Daoy (cell line): ENCODE measurements at regions not wholly inside any gene's neighbourhood (a gene's known extent, or its start where the extent isn't known, plus 50 kb on each side); places are given as distances from the start of the nearest gene placed in this dataset.
"Not testable (repeated sequence)": the region's sequence is repeated elsewhere in the genome, so short reads cannot be mapped to it uniquely, and the experiment has no call there.

Source experiments
- DNase-seq: peaks from one replicate; pipeline ENCODE4 v3.0.0-alpha.2; 2015; ENCODE audit warnings: low read depth

DNA sequence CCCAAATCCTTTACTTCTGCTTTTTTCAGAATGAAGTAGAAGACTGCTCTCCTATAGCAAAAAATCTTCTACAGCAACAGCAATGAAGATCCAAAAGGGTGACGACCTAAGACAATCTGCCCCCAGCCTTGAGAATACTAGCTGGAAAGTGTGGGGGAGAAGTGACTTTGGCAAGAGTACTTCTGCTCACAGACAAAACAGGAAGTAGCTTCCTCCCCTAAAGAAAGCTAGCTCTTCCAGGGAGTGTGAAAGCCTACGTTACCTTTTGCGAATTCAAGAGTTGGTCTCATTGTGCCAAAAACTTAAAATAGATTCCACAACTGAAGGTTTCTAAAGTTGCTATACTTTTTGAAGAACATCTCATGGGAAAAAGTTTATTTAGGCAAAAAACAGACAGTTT lies 1069.2 kb upstream of the CHAC2 start:
- no peak for DNase-seq

DNA sequence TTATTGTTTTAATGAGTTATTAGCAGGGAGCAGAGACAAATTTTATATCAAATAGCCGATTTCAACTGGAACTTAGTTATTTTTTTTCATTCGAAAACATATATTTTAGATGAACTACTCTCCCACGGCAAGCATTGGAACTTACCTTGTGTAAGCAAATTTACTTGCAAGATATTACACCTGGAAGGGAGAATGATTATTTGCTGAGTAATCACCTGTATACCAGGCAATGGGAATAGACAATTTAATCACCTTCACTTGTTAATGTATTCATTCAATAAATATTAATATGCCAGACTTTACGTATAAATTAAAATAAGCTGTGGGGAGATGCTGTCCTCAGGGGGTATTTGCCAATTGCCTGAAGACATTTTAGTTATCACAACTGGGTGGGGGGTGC lies 1069.9 kb upstream of the CHAC2 start:
- DNase-seq: no peak

DNA sequence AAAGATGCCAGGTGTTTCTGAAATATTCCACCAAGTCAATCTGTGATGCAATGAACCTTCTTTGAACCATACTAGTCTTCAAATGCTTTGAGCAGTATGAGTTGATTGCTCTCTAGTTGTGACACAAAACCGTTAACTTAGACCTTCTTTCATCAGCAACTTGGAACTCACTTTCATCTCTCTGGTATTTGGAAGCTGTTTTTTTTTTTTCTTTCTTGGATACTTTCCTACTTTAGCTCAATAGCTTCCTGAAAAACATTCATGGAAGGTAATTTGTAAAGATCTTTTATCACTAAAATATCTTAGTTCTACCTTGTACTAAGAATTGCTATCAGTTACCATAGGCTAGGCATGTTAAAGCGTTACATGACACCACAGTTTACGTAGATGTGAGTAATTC lies 1071.9 kb upstream of the CHAC2 start:
- DNase-seq: no peak

DNA sequence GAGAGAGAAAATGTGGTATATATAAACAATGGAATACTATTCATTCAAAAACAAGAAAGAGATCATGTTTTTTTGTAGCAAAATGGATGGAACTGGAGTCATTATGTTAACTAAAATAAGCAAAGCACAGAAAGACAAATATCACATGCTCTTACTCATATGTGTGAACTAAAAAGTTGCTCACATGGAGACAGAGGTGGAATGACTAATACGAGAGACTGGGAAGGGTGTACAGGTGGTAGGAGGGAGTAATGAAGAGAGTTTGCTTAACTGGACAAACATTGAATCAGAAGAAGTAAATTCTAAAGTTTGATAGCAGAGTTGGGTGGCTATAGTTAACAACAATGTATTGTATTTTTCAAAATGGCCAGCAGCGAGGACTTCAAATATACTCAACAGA lies 1080.7 kb upstream of the CHAC2 start:
- DNase-seq: no peak

DNA sequence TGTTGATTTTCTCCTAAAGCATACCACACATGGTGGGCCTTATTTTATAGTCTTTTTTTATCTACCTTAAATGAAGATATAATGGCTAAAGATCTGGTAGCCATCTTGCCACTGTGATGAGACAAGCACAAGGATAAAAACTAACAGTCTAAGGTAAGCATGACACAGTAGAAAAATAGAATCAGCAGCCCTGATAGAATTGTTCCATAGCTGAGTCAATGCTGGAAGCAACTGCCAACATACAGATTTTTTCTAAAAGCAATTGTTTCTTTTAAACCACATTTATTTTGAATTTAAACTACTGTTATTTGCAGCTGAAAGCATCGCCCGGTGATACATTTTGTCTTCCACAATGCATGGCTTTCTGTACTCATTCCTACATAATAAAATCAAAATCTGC lies 1091.5 kb upstream of the CHAC2 start:
- DNase-seq: no peak

DNA sequence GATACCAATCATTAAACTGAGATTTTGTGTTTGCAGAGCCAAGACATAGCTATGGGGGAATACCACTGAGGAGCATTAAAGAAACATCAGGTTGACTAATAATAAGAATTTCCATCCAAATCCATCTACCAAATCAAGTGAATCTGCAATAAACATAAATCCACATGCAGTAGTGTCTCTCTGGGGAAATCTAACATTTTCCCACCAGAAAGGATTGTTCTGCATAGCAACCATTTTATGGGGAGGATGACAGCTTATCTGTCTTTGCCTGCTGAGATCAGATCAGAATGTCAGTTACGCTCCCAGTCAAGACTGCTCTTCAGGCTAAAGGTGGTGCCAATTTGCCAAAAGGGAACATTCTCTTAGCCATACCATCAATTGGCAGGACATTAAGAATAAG lies 1098.9 kb upstream of the CHAC2 start:
- DNase-seq: no peak

DNA sequence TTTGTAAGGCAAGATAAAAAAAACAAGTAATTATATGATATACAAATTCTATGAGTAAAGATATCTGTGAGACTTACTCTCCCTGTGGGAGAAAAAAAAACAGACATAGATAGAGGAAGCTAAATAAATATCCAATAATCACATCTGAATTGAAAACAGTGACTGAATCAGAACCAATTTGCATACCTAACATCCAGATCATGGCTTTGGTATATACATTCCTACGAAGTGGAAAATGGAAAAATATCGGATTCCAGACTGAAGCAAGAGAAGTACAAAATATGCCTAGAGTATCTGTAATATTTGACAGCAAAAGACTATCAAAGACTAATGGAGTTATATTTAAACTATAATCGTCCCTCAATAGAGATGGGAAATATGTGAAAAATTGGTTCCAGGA lies 1108.1 kb upstream of the CHAC2 start:
- no peak for DNase-seq

DNA sequence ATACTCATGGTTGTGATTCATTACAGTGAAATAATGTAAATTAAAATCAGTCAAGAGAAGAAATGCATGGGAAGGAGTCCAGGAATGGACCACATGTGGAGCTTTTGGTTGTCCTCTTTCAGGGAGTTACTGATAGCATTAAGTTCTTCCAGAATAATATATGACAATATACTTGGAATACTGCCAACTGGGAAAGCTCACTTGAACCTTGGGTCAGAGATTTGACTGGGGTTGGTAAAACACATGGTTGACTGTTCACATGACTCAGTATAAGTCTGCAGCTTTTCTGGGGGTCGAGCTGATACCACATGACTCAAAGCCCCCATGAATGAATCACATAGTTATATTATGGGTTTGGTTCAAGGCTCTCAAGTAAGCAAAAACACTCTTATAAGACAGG lies 1109.0 kb upstream of the CHAC2 start:
- DNase-seq: no peak

DNA sequence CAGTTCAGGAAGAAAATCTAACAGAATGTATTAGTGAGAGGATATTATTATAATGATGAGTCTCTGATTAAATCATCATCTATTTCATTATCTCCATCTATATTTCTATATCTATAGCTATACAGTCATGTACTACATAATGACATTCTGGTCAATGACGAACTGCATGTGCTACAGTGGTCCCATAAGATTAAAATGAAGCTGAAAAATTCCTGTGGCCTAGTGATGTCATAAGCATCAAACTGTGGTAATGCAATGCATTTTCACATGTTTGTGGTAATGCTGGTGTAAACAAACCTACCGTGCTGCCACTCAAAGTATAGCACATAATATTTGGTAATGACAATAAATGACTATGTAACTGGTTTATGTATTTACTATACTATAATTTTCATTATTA lies 1127.9 kb upstream of the CHAC2 start:
- DNase-seq: no peak

DNA sequence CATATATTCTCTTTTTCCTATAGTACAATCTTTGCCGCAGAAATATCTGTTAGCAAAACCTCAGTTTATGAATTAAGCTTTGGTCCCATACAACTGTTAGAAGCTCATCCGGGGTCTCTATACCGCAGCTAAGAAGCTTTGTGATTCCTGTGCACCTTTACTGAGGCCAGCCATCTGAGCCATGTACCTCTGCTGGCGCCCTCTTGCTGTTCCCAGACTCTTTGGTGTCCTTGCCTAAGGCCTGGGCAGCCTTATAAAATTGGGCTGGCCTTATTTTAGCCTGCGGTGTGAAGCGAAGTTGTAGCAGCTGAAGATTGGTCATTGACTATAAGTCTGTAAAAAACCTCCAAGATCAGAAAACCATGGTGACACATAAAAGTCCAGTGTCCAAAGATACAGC lies 1135.1 kb upstream of the CHAC2 start:
- DNase-seq: no peak

DNA sequence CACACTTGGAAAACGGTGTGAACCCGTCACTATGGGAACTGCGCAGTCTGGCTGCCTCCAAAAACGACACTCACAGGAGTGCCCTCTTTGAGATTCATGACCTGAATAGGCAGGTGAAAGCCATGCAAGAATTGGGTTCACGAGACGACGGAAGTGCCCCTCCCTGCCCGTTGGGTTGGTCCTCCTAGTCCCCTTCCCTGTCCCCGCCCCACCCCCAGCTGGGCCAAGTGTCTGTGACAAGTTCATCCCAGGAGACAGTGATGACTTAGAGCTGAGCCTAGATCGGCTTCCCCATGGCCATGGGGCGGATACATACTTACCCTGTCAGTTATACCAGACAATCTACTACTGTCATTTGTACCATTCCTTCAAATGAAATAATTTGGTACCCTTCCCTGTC lies 1137.7 kb upstream of the CHAC2 start:
- no peak for DNase-seq

DNA sequence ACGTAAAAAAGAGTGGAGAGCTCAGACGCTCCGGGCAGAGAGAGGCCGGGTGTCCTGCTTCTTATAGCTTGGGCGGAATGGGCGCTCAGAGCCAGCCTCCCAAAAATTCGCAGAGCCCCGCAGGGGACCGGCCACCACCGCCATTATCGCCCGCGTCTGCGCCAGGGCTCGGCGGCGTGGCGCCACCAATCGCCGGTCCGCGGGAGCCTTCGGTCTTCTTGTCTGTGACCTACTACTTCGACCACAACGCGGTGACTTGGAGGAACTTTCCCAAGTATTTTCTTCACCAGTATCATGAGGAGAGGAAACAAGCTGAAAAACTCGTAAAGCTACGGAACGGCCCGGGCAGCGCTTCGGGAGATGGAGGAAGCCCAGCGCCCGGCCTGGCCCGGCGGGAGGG lies 1138.1 kb upstream of the CHAC2 start:
- DNase-seq: no peak

DNA sequence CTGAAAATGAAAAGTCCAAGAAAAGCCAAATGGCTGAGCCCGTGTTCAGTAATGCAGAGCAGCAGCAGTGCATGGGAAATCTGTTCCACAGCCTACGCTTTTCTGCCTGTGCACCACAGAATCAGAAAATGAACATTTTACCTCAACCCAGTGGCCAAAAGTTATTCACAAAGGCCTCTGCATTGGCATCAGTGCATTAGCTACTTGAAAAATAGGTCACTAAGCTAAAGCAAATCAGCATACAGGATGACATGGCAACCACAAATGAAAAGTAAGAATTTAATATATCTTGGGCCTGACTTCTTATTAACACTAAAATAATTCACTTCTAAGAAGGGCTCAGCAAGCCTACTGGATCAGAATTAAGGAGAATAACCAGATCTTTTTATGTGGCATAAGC lies 1145.3 kb upstream of the CHAC2 start:
- DNase-seq: no peak

DNA sequence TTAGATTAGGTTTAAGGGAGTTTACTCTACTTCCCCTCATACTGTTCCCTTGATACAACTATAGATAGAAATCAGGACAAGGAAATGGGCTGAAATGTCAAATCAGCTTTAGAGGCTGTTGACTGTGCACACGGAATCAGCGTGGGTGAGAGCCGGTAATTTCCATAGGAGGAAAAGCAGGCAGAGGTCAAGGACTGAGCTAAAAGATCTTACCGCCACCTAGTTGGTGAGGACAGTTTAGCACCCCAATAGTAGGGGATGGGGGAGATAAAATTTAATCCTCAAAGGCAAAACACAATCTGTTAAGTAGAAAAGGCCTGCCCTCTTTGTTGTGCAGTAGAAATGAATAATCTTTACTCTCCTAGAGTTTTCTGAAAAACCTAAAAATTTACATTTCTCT lies 1154.5 kb upstream of the CHAC2 start:
- no peak for DNase-seq

DNA sequence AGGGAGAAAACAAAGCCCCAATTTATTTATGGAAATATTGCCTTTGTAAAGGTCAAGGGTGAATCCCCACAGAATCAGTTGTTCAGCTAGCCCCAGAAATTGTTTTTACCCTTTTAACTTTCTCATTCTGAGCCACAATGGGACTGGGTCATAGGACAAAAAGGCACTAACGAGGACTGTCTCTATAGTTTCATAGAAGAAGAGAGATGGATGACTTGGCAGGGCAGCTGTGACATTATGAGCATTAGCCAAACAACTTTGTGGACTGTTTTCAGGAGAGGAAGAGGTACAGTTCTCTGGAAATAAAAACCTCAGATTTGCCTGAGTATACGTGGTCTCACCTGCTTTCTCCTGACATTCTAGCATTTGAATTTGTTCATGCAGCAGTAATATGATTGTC lies 1155.8 kb upstream of the CHAC2 start:
- DNase-seq: no peak

DNA sequence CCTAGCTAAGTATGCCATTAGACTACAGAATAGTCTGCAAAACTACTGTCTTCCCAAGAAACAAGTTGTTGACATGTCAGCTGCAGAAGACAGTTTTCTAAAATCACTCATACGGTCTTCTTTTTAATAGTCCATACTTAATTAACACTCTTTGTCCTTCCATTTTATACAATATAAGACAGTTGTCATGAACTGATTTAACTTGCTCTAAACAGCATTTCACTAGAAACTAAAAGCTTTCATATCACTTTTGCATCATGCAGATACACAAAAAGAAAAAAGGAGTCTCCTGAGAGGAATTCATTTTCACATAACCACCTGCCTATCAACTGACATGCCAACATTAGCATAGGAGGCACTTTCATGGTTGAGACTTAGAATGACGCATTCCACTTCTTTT lies 1159.6 kb upstream of the CHAC2 start:
- DNase-seq: no peak

DNA sequence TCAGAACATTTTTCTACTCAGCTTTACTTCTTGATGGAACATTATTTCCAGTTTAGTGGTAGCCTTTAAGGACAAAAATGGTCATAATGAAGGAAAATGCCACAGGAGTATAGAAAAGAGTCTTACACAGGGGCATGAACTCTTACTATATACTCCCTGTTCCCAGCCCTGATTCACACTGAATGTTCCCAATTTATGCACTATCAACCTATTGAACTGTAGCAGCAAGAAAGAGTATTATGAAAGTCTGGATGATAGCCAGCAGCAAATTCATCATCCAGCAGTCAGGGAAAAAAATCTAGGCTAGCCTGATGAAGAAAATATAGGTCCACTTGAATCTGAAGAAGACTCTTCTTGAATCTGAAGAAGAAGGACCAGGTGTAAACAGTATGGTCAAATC lies 1170.3 kb upstream of the CHAC2 start:
- DNase-seq: no peak

DNA sequence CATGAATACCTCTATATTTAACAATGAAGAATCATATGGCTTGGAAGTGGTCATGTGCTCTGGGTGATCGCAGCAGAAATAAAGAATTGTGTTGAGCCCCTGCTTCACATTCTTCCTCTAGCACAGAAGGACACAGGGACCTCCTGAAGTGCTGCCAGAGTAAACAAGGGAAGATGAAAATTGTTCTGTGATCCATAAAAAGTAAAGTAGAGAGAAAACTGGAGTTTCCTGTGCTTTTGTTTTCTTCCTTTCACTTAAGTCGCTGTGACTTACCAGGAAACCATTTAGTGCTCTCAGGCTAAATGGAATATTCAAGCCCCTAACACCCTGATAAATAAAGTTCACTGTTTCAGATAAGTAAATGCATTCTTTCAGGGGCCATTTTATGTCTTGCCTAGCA lies 1173.6 kb upstream of the CHAC2 start:
- DNase-seq: no peak

DNA sequence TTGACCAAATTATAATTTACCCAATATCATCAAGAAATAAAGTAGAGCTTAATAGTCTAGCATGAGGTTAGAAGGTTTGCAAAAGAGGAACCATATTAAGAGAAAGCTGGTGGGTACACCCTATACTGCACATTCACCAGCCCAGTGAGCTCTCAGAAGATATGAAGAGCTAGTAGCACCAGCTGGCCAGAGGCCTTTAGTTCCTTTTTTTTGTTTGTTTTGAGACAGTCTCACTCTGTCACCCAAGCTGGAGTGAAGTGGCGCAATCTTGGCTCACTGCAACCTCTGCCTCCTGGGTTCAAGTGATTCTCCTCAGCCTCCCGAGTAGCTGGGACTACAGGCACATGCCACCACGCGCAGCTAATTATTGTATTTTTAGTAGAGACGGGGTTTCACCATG lies 1183.5 kb upstream of the CHAC2 start:
- not testable (repeated sequence) for DNase-seq

DNA sequence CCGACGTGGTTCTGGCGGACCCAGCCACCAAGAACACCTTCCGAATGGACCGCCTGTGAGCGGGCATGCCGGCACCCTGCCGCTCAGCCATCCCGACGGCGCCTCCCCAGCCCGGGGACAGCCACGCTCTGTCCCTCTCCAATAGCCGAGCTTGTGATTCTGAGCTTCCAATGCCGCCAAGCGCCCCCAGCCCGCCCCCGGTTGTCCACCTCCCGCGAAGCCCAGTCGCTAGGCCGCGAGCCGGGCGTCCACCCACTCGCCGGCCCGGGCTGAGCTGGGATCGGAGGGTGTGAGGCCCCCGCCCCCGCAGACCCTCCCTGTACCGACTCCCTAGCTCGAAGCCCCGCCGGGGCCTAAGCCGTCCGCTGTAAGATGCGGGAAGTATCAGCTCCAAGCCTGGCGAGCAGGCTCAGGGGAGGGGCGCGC lies 1195.1 kb upstream of the CHAC2 start:
- DNase-seq: no peak

DNA sequence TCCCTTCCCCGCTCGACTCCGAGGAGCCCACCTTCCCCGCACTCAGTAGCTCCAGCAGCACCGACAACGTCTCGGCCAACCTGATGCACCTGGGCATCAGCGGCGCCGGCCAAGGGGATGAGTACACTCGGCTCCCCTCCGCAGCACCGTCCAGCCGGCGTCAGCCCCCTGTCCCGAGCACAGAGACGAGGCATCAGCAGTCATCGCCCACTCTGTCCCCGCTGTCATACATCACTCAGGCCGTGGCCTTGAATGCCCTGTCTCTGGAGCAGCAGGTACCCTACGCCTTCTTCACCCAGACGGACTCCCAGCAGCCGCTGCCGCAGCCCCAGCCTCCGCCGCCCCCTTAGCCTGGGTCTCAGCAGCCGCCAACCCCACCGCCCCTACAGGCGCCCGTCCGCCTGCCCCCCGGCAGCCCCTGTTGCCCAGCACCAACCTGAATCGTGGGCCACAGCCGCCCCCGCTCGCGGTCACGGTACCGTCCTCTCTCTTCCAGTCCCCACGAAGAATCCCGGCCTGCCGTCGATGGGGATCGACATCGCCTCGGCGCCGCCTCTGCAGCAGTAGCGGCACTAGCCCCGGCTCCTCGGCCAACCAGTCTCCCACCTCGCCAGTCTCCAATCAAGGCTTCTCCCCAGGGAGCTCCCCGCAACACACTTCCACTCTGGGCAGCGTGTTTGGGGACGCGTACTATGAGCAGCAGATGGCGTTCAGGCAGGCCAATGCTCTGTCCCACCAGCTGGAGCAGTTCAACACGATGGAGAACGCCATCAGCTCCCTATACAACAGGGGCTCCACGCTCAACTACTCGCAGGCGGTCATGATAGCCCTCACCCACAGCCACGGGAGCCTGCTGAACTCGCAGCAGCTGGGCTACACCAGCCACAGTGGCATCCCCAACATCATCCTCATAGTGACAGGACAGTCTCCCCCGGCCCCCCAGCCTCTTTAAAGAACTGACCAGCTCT lies 1195.9 kb upstream of the CHAC2 start:
- DNase-seq: no peak

DNA sequence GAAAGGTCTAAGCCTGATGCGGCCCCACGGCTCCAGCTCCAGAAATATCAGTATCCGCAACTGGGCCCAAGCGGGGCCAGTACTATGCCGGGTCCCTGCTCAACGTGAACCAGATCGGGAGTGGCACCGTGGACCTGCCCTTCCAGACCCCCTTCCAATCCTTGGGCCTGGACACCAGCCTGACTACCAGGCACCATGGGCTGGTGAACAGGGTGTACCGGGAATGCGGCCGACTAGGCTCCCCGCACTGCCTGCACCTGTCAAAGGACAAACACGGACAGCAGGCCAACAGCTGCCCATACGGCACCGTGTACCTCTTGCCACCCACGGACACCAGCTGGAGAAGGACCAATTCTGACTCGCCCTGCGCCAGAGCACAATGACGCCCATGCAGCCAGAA lies 1196.9 kb upstream of the CHAC2 start:
- no peak for DNase-seq

DNA sequence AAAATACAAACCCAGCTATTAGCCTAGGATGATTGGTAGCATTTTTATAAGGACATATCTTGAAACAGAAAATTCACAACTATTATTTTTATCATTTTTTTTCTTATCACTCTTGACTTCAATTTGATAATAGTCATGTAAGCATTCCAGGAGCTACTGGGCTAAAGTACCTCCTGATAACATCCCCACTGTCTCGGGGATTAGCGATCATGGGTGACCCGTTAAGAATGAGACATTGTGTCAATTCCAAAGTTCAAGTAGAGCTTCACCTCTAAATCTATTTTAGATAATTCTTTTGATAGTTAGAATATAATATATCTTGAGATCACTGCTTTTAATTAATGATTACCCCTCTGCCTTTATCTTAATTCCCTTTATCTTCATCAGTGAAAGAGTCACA lies 1204.5 kb upstream of the CHAC2 start:
- no peak for DNase-seq

DNA sequence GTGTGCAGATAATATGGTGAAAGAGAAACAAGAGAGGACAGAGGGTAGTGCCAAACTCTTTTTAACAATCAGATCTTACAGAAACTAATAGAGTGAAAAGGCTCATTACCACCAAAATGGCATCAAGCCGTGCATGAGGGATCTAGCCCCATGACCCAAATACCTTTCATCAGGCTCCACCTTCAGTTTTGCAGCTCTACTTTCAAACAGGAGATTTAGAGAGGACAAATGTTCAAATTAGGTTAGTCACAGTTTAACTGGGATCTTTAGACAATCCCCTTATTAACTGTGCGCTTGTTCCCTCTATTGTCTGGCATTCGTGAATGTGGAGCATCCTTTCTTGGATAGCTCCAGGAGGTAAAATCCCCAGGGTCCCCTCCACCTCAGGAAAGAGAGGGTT lies 1209.3 kb upstream of the CHAC2 start:
- no peak for DNase-seq
